ENCODE measurements at regions not wholly inside any gene's neighbourhood (a gene's known extent, or its start where the extent isn't known, plus 50 kb on each side); places are given as distances from the start of the nearest gene placed in this dataset.

DNA sequence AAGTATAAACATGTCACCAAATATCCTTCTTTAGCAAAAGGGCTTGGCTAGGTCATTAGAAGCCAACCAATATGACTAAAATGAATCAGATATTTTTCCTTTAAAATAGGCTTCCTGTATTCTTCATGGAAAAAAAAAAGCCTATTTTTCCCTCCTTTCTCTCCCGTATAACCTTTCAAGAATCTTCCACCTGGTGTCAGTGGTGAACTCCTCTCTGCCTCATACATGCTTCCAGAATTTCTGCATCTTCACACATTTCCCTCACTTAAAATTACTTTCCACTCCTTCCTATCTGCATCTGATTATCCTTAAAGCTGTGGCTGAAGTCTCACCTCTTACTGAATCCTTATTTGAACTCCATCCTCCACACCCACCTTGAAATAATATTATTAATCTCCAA, 116.9 kb upstream of the FANCL start:
- TF ChIP-seq, protein P1, sequence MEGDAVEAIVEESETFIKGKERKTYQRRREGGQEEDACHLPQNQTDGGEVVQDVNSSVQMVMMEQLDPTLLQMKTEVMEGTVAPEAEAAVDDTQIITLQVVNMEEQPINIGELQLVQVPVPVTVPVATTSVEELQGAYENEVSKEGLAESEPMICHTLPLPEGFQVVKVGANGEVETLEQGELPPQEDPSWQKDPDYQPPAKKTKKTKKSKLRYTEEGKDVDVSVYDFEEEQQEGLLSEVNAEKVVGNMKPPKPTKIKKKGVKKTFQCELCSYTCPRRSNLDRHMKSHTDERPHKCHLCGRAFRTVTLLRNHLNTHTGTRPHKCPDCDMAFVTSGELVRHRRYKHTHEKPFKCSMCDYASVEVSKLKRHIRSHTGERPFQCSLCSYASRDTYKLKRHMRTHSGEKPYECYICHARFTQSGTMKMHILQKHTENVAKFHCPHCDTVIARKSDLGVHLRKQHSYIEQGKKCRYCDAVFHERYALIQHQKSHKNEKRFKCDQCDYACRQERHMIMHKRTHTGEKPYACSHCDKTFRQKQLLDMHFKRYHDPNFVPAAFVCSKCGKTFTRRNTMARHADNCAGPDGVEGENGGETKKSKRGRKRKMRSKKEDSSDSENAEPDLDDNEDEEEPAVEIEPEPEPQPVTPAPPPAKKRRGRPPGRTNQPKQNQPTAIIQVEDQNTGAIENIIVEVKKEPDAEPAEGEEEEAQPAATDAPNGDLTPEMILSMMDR (IDR thresholded peaks at IDR 0.05; ENCODE audit: poor library complexity, severe bottlenecking): peak; percentile 19
- TF ChIP-seq TAF1 (IDR thresholded peaks at IDR 0.05; ENCODE audit: low read depth): no peak
- no peaks in the 10 kb centered on the region for H3K79me2 ChIP-seq (replicated peaks; ENCODE audit: insufficient read depth, low read length)
- no peaks in the 10 kb centered on the region for H3K36me3 ChIP-seq (ENCODE audit: insufficient read depth, low read length)
- H3K9me2 ChIP-seq (ENCODE audit: insufficient read depth, low read length): no peaks in the 10 kb centered on the region
- H3K9ac ChIP-seq (ENCODE audit: low read length): no peak overlapping the region
- H4K20me1 ChIP-seq (ENCODE audit: insufficient read depth): no peaks in the 10 kb centered on the region
- H2AFZ ChIP-seq (ENCODE audit: low read depth, low read length): no peak overlapping the region
- no peaks in the 10 kb centered on the region for H3F3A ChIP-seq (ENCODE audit: insufficient read depth, low read length, poor library complexity, severe bottlenecking)
- H3K27me3 ChIP-seq (ENCODE audit: insufficient read depth, low read depth, low read length): no peaks in the 10 kb centered on the region
- H3K9me3 ChIP-seq (ENCODE audit: low read length): no peaks in the 10 kb centered on the region
- no peak overlapping the region for H3K4me3 ChIP-seq (ENCODE audit: low read length)
- H3K27ac ChIP-seq (ENCODE audit: low read length): no peak overlapping the region
- H3K4me2 ChIP-seq (ENCODE audit: low read length): no peak overlapping the region

DNA sequence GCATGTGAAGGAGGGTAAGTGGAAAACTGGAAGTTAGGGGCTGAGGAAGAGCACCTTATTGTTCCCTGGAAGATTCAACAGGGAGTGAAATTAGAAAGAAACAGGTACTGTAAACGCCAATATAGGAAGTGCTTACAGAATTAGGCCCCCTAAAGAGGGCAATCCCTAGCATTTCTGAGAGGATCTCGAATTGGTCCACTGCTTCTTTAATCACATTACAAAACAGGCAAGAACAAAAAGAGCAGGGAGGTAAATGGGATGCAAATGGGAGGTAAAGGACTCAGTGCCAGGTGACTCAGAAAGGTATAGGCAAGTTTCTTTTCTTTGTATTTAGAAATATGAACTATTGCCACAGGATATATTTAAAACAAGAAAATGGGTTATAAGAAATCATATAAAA, 116.4 kb upstream of the FANCL start:
- TF ChIP-seq EP300 (conservative IDR thresholded peaks at IDR 0.05; ENCODE audit: poor library complexity, severe bottlenecking) (no peak), POLR2AphosphoS5 (IDR thresholded peaks at IDR 0.05) (no peak), MXI1 (conservative IDR thresholded peaks at IDR 0.05; ENCODE audit: poor library complexity, severe bottlenecking) (no peak), TAF1 (IDR thresholded peaks at IDR 0.05; ENCODE audit: low read depth) (no peak), EZH2 (IDR thresholded peaks at IDR 0.05; ENCODE audit: borderline replicate concordance, insufficient read depth, low read length, poor library complexity, severe bottlenecking) (no peak), SMC3 (conservative IDR thresholded peaks at IDR 0.05; ENCODE audit: poor library complexity) (no peak), RAD21 (conservative IDR thresholded peaks at IDR 0.05) (no peak)
- TF ChIP-seq, protein P2, sequence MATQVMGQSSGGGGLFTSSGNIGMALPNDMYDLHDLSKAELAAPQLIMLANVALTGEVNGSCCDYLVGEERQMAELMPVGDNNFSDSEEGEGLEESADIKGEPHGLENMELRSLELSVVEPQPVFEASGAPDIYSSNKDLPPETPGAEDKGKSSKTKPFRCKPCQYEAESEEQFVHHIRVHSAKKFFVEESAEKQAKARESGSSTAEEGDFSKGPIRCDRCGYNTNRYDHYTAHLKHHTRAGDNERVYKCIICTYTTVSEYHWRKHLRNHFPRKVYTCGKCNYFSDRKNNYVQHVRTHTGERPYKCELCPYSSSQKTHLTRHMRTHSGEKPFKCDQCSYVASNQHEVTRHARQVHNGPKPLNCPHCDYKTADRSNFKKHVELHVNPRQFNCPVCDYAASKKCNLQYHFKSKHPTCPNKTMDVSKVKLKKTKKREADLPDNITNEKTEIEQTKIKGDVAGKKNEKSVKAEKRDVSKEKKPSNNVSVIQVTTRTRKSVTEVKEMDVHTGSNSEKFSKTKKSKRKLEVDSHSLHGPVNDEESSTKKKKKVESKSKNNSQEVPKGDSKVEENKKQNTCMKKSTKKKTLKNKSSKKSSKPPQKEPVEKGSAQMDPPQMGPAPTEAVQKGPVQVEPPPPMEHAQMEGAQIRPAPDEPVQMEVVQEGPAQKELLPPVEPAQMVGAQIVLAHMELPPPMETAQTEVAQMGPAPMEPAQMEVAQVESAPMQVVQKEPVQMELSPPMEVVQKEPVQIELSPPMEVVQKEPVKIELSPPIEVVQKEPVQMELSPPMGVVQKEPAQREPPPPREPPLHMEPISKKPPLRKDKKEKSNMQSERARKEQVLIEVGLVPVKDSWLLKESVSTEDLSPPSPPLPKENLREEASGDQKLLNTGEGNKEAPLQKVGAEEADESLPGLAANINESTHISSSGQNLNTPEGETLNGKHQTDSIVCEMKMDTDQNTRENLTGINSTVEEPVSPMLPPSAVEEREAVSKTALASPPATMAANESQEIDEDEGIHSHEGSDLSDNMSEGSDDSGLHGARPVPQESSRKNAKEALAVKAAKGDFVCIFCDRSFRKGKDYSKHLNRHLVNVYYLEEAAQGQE (IDR thresholded peaks at IDR 0.05; ENCODE audit: borderline replicate concordance): no peak
- TF ChIP-seq, protein P1 (IDR thresholded peaks at IDR 0.05; ENCODE audit: poor library complexity, severe bottlenecking): no peak
- Histone ChIP-seq H3K9ac (ENCODE audit: low read length) (no peak overlapping the region), H3F3A (ENCODE audit: insufficient read depth, low read length, poor library complexity, severe bottlenecking) (no peaks in the 10 kb centered on the region), H3K27me3 (ENCODE audit: insufficient read depth, low read depth, low read length) (no peaks in the 10 kb centered on the region), H3K9me2 (ENCODE audit: insufficient read depth, low read length) (no peaks in the 10 kb centered on the region), H3K9me3 (ENCODE audit: low read length) (no peaks in the 10 kb centered on the region), H4K20me1 (ENCODE audit: insufficient read depth) (no peaks in the 10 kb centered on the region), H3K36me3 (ENCODE audit: insufficient read depth, low read length) (no peaks in the 10 kb centered on the region), H3K79me2 (replicated peaks; ENCODE audit: insufficient read depth, low read length) (no peaks in the 10 kb centered on the region), H3K4me3 (ENCODE audit: low read length) (no peak overlapping the region), H3K27ac (ENCODE audit: low read length) (no peak overlapping the region), H3K4me2 (ENCODE audit: low read length) (no peak overlapping the region), H2AFZ (ENCODE audit: low read depth, low read length) (no peak overlapping the region)
